Loucy (cell line): ENCODE measurements at regions not wholly inside any gene's neighbourhood (a gene's known extent, or its start where the extent isn't known, plus 50 kb on each side); places are given as distances from the start of the nearest gene placed in this dataset.

Experiments used
- H2AFZ ChIP-seq: fragments of 200-600 bp; sonication (generic); 2 replicates; pipeline ENCODE4 v1.6.0; 2016; ENCODE audit warnings: antibody characterized with exemption, mild to moderate bottlenecking, low read length, moderate library complexity
- H3F3A ChIP-seq: fragments of 200-600 bp; 2 replicates; pipeline ENCODE4 v1.6.0; 2016; ENCODE audit warnings: antibody characterized with exemption, low read depth, mild to moderate bottlenecking
- H3K27me3 ChIP-seq: fragments of 200-600 bp; sonication (generic); 2 replicates; pipeline ENCODE4 v1.6.1; 2014; ENCODE audit warnings: low read length, mild to moderate bottlenecking; ENCODE audit not compliant: insufficient read depth, poor library complexity, severe bottlenecking
- H3K36me3 ChIP-seq: fragments of 200-600 bp; sonication (generic); 2 replicates; pipeline ENCODE4 v1.6.1; 2016; ENCODE audit warnings: low read length; ENCODE audit not compliant: insufficient read depth
- H3K4me1 ChIP-seq: fragments of 200-600 bp; sonication (generic); 2 replicates; pipeline ENCODE4 v1.5.1; 2014; ENCODE audit warnings: low read length, mild to moderate bottlenecking; ENCODE audit not compliant: insufficient read depth, poor library complexity, severe bottlenecking
- H3K4me2 ChIP-seq: fragments of 200-600 bp; sonication (generic); 2 replicates; pipeline ENCODE4 v1.6.0; 2014; ENCODE audit warnings: antibody characterized with exemption, low read length, low read depth, mild to moderate bottlenecking; ENCODE audit not compliant: poor library complexity, severe bottlenecking
- H3K4me3 ChIP-seq: fragments of 200-600 bp; sonication (generic); 2 replicates; pipeline ENCODE4 v1.5.1; 2014; ENCODE audit warnings: low read length, mild to moderate bottlenecking, mixed read lengths; ENCODE audit not compliant: poor library complexity, severe bottlenecking
- H3K79me2 ChIP-seq: fragments of 200-600 bp; sonication (generic); 2 replicates; pipeline ENCODE4 v1.6.1; 2014; ENCODE audit warnings: low read length; ENCODE audit not compliant: insufficient read depth
- H3K9ac ChIP-seq: fragments of 200-600 bp; sonication (generic); 2 replicates; pipeline ENCODE4 v1.6.0; 2014; ENCODE audit warnings: mild to moderate bottlenecking, low read depth, low read length, moderate library complexity; ENCODE audit not compliant: poor library complexity, severe bottlenecking
- H3K9me2 ChIP-seq: fragments of 200-600 bp; sonication (generic); replicated peaks from 2 replicates; pipeline ENCODE4 v1.6.1; 2016; ENCODE audit warnings: low read depth, low read length, mixed read lengths
- H3K9me3 ChIP-seq: fragments of 200-600 bp; sonication (generic); 2 replicates; pipeline ENCODE4 v1.6.1; 2014; ENCODE audit warnings: mild to moderate bottlenecking, antibody characterized with exemption, low read length, low read depth; ENCODE audit not compliant: insufficient read depth
- H4K20me1 ChIP-seq: fragments of 200-600 bp; sonication (generic); 2 replicates; pipeline ENCODE4 v1.6.0; 2014; ENCODE audit warnings: antibody characterized with exemption, low read length, mild to moderate bottlenecking; ENCODE audit not compliant: insufficient read depth, poor library complexity, severe bottlenecking
- CTCF ChIP-seq: fragments of 200-600 bp; sonication (generic); conservative IDR thresholded peaks from 2 replicates; pipeline ENCODE4 v1.5.1; 2014; ENCODE audit warnings: mild to moderate bottlenecking, antibody characterized with exemption, low read length
- EZH2phosphoT487 ChIP-seq: fragments of 200-600 bp; IDR thresholded peaks from 2 replicates; pipeline ENCODE4 v1.6.1; 2018; ENCODE audit warnings: antibody characterized with exemption, mild to moderate bottlenecking, moderate library complexity, borderline replicate concordance

- no peaks in the 10 kb centered on the region for H3K4me1 ChIP-seq
- no peak overlapping the region for H2AFZ ChIP-seq
- H4K20me1 ChIP-seq, result no peaks in the 10 kb centered on the region
These were observed 65.8 kb upstream of the SKAP2 start for GRCh38 chr7:26930201-26930600.

GRCh38 chr7:26928703-26929347 is 64.4 kb upstream of the SKAP2 start:
- no peak overlapping the region for H2AFZ ChIP-seq
- no peaks in the 10 kb centered on the region for H4K20me1 ChIP-seq
- H3K79me2 ChIP-seq, result no peaks in the 10 kb centered on the region
- no peak overlapping the region for H3K4me2 ChIP-seq
- no peaks in the 10 kb centered on the region for H3K27me3 ChIP-seq
- H3F3A ChIP-seq, result no peaks in the 10 kb centered on the region
- TF ChIP-seq CTCF (no peak), EZH2phosphoT487 (no peak)
- no peaks in the 10 kb centered on the region for H3K36me3 ChIP-seq
- H3K4me1 ChIP-seq, result no peaks in the 10 kb centered on the region
- no peaks in the 10 kb centered on the region for H3K9me2 ChIP-seq
- H3K9me3 ChIP-seq, result no peaks in the 10 kb centered on the region
- no peak overlapping the region for H3K9ac ChIP-seq
- no peak overlapping the region for H3K4me3 ChIP-seq

More at GRCh38 chr7:26930201-26930600, 65.8 kb upstream of the SKAP2 start:
- Histone ChIP-seq H3K36me3 (no peaks in the 10 kb centered on the region), H3K27me3 (no peaks in the 10 kb centered on the region), H3F3A (no peaks in the 10 kb centered on the region), H3K4me2 (no peak overlapping the region), H3K9me2 (no peaks in the 10 kb centered on the region), H3K79me2 (no peaks in the 10 kb centered on the region), H3K4me3 (no peak overlapping the region), H3K9me3 (no peaks in the 10 kb centered on the region), H3K9ac (no peak overlapping the region)
- TF ChIP-seq EZH2phosphoT487 (no peak), CTCF (no peak)

GRCh38 chr7:26925768-26926167 is 61.4 kb upstream of the SKAP2 start:
- no peaks in the 10 kb centered on the region for H3K36me3 ChIP-seq
- no peaks in the 10 kb centered on the region for H3K27me3 ChIP-seq

More at GRCh38 chr7:26925768-26926167, 61.4 kb upstream of the SKAP2 start:
- TF ChIP-seq CTCF, result no peak
- no peak for TF ChIP-seq EZH2phosphoT487
- no peak overlapping the region for H3K4me2 ChIP-seq
- no peaks in the 10 kb centered on the region for H4K20me1 ChIP-seq
- H3K9me3 ChIP-seq, result no peaks in the 10 kb centered on the region
- no peak overlapping the region for H3K4me3 ChIP-seq
- H2AFZ ChIP-seq, result no peak overlapping the region
- no peak overlapping the region for H3K9ac ChIP-seq
- no peaks in the 10 kb centered on the region for H3K4me1 ChIP-seq
- no peaks in the 10 kb centered on the region for H3F3A ChIP-seq
- H3K79me2 ChIP-seq, result no peaks in the 10 kb centered on the region
- no peaks in the 10 kb centered on the region for H3K9me2 ChIP-seq
